IMR-90 (cell line): ENCODE measurements at regions not wholly inside any gene's neighbourhood (a gene's known extent, or its start where the extent isn't known, plus 50 kb on each side); places are given as distances from the start of the nearest gene placed in this dataset.
A peak's percentile ranks its signal among the peaks of the same experiment; 100 is the strongest.

Source experiments
- ATAC-seq: fragments of 200-7000 bp; cut with Tn5 transposase; 2 replicates; pipeline ENCODE4 v1.9.1; 2020; ENCODE audit warnings: low read depth, mild to moderate bottlenecking, moderate library complexity
- BruUV-seq: library from RNA; stranded (reverse); fragments of 400-500 nt; replicated peaks from 2 replicates; lab custom pipeline; 2021; lab: Mats Ljungman, UMichigan
- CTCF ChIA-PET: fragments of 300-600 bp; formaldehyde crosslinking; extraction: SDS; loops from one replicate; lab custom pipeline; 2021; ENCODE audit warnings: antibody characterized with exemption; lab: Yijun Ruan, JAX
- POLR2A ChIA-PET: fragments of 300-600 bp; sonication (Branson Sonifier 250); formaldehyde crosslinking; loops from one replicate; lab custom pipeline; 2022; ENCODE audit warnings: antibody characterized with exemption; ENCODE audit not compliant: unreplicated experiment; lab: Charles Lee
- DNase-seq: peaks from one replicate; pipeline ENCODE4 v3.0.0; 2013
- H2AFZ ChIP-seq: replicated peaks from 2 replicates; pipeline ENCODE3; 2013; ENCODE audit warnings: low read length, mild to moderate bottlenecking; ENCODE audit not compliant: poor library complexity
- H2AK5ac ChIP-seq: 2 replicates; pipeline ENCODE4 v1.6.1; 2013; ENCODE audit warnings: low read depth, low read length, inconsistent platforms
- H2AK9ac ChIP-seq: replicated peaks from 2 replicates; pipeline ENCODE3; 2013; ENCODE audit warnings: mild to moderate bottlenecking, low read depth, low read length, moderate library complexity; ENCODE audit not compliant: poor library complexity
- H2BK120ac ChIP-seq: 2 replicates; pipeline ENCODE4 v1.6.1; 2013; ENCODE audit warnings: low read depth, low read length, inconsistent platforms
- H2BK15ac ChIP-seq: 3 replicates; pipeline ENCODE4 v1.6.1; 2013; ENCODE audit warnings: low read depth, low read length, inconsistent platforms
- H2BK20ac ChIP-seq: 2 replicates; pipeline ENCODE4 v1.6.1; 2013; ENCODE audit warnings: low read depth, mild to moderate bottlenecking, inconsistent platforms, low read length, moderate library complexity
- H2BK5ac ChIP-seq: 2 replicates; pipeline ENCODE4 v1.6.1; 2013; ENCODE audit warnings: mild to moderate bottlenecking, low read depth, low read length, inconsistent platforms; ENCODE audit not compliant: poor library complexity, severe bottlenecking
- H3K14ac ChIP-seq: replicated peaks from 2 replicates; pipeline ENCODE4 v1.6.1; 2013; ENCODE audit warnings: low read depth, low read length, inconsistent platforms
- H3K18ac ChIP-seq: 2 replicates; pipeline ENCODE4 v1.6.1; 2013; ENCODE audit warnings: low read depth, low read length, control low read depth
- H3K23ac ChIP-seq: 2 replicates; pipeline ENCODE4 v1.6.1; 2013; ENCODE audit warnings: low read depth, low read length, inconsistent platforms
- H3K27ac ChIP-seq: 2 replicates; pipeline ENCODE4 v1.5.1; 2013; ENCODE audit warnings: mild to moderate bottlenecking, control low read depth, low read length; ENCODE audit not compliant: insufficient read depth
- H3K27me3 ChIP-seq: 2 replicates; pipeline ENCODE4 v1.6.1; 2013; ENCODE audit warnings: low read length; ENCODE audit not compliant: control insufficient read depth, insufficient read depth
- H3K36me3 ChIP-seq: 2 replicates; pipeline ENCODE4 v1.6.1; 2013; ENCODE audit warnings: low read length, mixed read lengths; ENCODE audit not compliant: control insufficient read depth, insufficient read depth
- H3K4ac ChIP-seq: 2 replicates; pipeline ENCODE4 v1.6.1; 2013; ENCODE audit warnings: low read depth, low read length, inconsistent platforms
- H3K4me1 ChIP-seq: 2 replicates; pipeline ENCODE4 v1.6.1; 2013; ENCODE audit warnings: low read length, mixed read lengths; ENCODE audit not compliant: control insufficient read depth, insufficient read depth
- H3K4me2 ChIP-seq: 2 replicates; pipeline ENCODE4 v1.6.1; 2013; ENCODE audit warnings: low read depth, mild to moderate bottlenecking, control low read depth, low read length, moderate library complexity
- H3K4me3 ChIP-seq: 2 replicates; pipeline ENCODE4 v1.5.1; 2013; ENCODE audit warnings: low read depth, mild to moderate bottlenecking, control low read depth, low read length, moderate library complexity; ENCODE audit not compliant: insufficient read depth
- H3K56ac ChIP-seq: 2 replicates; pipeline ENCODE4 v1.6.1; 2013; ENCODE audit warnings: low read length, inconsistent platforms; ENCODE audit not compliant: insufficient read depth; ENCODE audit errors: extremely low read depth
- H3K79me1 ChIP-seq, 2 experiments: 2 replicates each; pipeline ENCODE4 v1.6.1; 2013; ENCODE audit warnings: low read length in 2 of 2, inconsistent platforms in 1 of 2, low read depth in 1 of 2
- H3K9ac ChIP-seq: 2 replicates; pipeline ENCODE4 v1.6.1; 2013; ENCODE audit warnings: low read depth, low read length, control low read depth
- H3K9me1 ChIP-seq: 2 replicates; pipeline ENCODE4 v1.6.1; 2013; ENCODE audit warnings: low read length, inconsistent platforms; ENCODE audit not compliant: insufficient read depth
- H3K9me3 ChIP-seq: 2 replicates; pipeline ENCODE4 v1.6.1; 2013; ENCODE audit warnings: low read length; ENCODE audit not compliant: control insufficient read depth, insufficient read depth
- H4K20me1 ChIP-seq: 2 replicates; pipeline ENCODE4 v1.6.1; 2013; ENCODE audit warnings: low read length, inconsistent platforms; ENCODE audit not compliant: insufficient read depth
- H4K5ac ChIP-seq: 2 replicates; pipeline ENCODE4 v1.6.1; 2013; ENCODE audit warnings: mild to moderate bottlenecking, low read depth, low read length, control low read depth
- H4K8ac ChIP-seq, 2 experiments: 2 replicates each; pipeline ENCODE4 v1.6.1; 2013; ENCODE audit warnings: low read depth in 2 of 2, low read length in 2 of 2, control low read depth in 1 of 2, inconsistent platforms in 1 of 2
- H4K91ac ChIP-seq: 2 replicates; pipeline ENCODE4 v1.6.1; 2013; ENCODE audit warnings: low read depth, low read length, inconsistent platforms; ENCODE audit not compliant: insufficient read depth
- MAFK ChIP-seq: IDR thresholded peaks from 2 replicates; pipeline ENCODE4 v1.6.1; 2012; ENCODE audit warnings: low read depth, low read length, improper control_type of control experiment
- MAZ ChIP-seq: IDR thresholded peaks from 2 replicates; pipeline ENCODE4 v1.6.1; 2012; ENCODE audit warnings: low read depth, mild to moderate bottlenecking, low read length, improper control_type of control experiment, moderate library complexity, borderline replicate concordance
- POLR2A ChIP-seq: IDR thresholded peaks from 2 replicates; pipeline ENCODE4 v1.6.1; 2012; ENCODE audit warnings: mild to moderate bottlenecking, low read depth, low read length
- WGBS, 2 experiments: methylation state at CpG; one replicate each; pipeline versions ENCODE4 v1.1.5 to v1.1.7; 2013; ENCODE audit warnings: missing lambda C conversion rate in 2 of 2; ENCODE audit not compliant: insufficient read length in 1 of 2; ENCODE audit errors: extremely low coverage in 2 of 2; 5-methylcytosine and 5-hydroxymethylcytosine counted together
- dilution Hi-C: fragments of 300-500 bp; cut with HindIII; formaldehyde crosslinking; loops from one replicate; pipeline ENCODE4 v1.14.3; 2018; ENCODE audit warnings: low sequenced_read_pairs; ENCODE audit not compliant: unreplicated experiment
- in situ Hi-C: fragments of 300-500 bp; cut with MboI; formaldehyde crosslinking; loops from 3 replicates; pipeline ENCODE4 v1.14.3; 2019; ENCODE audit warnings: low sequenced_read_pairs, inconsistent platforms, mixed read lengths
- intact Hi-C: fragments of 100-400 bp; cut with micrococcal nuclease; formaldehyde crosslinking; loops from 2 replicates; pipeline ENCODE4 v1.10.0; 2022

DNA sequence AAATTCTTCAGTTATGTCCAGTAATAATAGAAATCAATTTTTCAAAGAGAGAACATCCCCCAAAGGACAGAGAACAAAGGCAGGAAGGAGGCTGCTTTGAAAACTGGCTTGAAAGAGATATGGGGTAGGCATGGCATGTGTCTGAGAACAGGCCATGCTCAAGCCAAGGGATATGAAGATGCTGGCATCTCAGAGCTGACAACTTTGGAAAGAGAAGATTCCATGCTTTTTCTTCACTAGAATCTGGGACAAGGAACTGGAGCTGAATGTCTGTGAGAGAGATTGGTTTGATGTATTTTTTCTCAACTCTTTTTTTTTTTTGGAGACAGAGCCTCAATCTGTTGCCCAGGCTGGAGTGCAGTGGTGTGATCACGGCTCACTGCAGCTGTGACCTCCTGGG lies 139.8 kb upstream of the DLX2 start:
- no peak overlapping the region for H3K4me2 ChIP-seq
- CTCF ChIA-PET: interaction anchor here (0.6 kb wide), 1 partner anchor 97 kb away, joined by 4 read pairs; no protein-coding TSS in a partner anchor

More for the DNA sequence above, 139.8 kb upstream of the DLX2 start:
- in situ Hi-C loops: no loop called here
- Histone ChIP-seq H3K18ac (no peak overlapping the region), H3K4me1 (peaks cover 3% of the 10 kb centered on the region), H3K27me3 (no peaks in the 10 kb centered on the region), H2AFZ (no peak overlapping the region), H3K23ac (no peak overlapping the region), H3K4ac (no peak overlapping the region), H2AK5ac (no peak overlapping the region), H3K79me1 (no peaks in the 10 kb centered on the region), H3K56ac (no peak overlapping the region), H4K91ac (no peak overlapping the region), H2BK120ac (no peak overlapping the region), H3K14ac (no peak overlapping the region; the same call in 1 of the 2 replicates), H3K4me3 (no peak overlapping the region), H3K9me3 (no peaks in the 10 kb centered on the region; the same call in 1 of the 2 replicates), H4K5ac (no peak overlapping the region), H3K9me1 (peaks cover 4% of the 10 kb centered on the region), H4K8ac (no peak overlapping the region), H3K36me3 (no peaks in the 10 kb centered on the region), H3K9ac (no peak overlapping the region), H4K20me1 (no peaks in the 10 kb centered on the region), H2BK5ac (no peak overlapping the region), H2BK15ac (no peak overlapping the region), H3K27ac (no peak overlapping the region), H2BK20ac (peak overlapping the region; percentile 45; the same call in 1 of the 2 replicates), H2AK9ac (no peak overlapping the region)
- POLR2A ChIA-PET: no interaction called here
- intact Hi-C loops: no loop called here
- no CpG with 5 or more reads among the region's 1 CpG for WGBS, 2 experiments
- BruUV-seq: no TSS peak
- no peak for TF ChIP-seq MAZ
- no peak for TF ChIP-seq MAFK
- TF ChIP-seq POLR2A: no peak
- ATAC-seq (no peak), DNase-seq (no peak)
- dilution Hi-C loops: no loop called here
